Tibial artery (tissue), 4 donors: ENCODE measurements at regions not wholly inside any gene's neighbourhood (a gene's known extent, or its start where the extent isn't known, plus 50 kb on each side); places are given as distances from the start of the nearest gene placed in this dataset.

ENCODE experiments used
- DNase-seq, 2 donors: peaks; one replicate each; pipeline ENCODE4 v3.0.0-alpha.2; 2019
- H3K27ac ChIP-seq, 2 donors: fragments of 200-600 bp; sonication (generic) in 1 of 2; 1 replicate in 1 of 2; 2 replicates in 1 of 2; pipeline ENCODE4 v1.5.1; 2018 to 2019; ENCODE audit warnings: mild to moderate bottlenecking in 1 of 2
- H3K27me3 ChIP-seq, 2 donors: fragments of 200-600 bp; sonication (generic) in 1 of 2; one replicate each; pipeline versions ENCODE4 v1.5.1 to v1.6.0; 2016 to 2019
- H3K36me3 ChIP-seq, 3 donors: fragments of 200-600 bp; sonication (generic) in 2 of 3; one replicate each; pipeline ENCODE4 v1.5.1; 2016 to 2019; ENCODE audit warnings: mild to moderate bottlenecking in 2 of 3
- H3K4me1 ChIP-seq, 4 donors: fragments of 200-600 bp; sonication (generic) in 2 of 4; 1 replicate in 3 of 4; 2 replicates in 1 of 4; pipeline ENCODE4 v1.5.1; 2016 to 2019
- H3K4me3 ChIP-seq, 2 donors: fragments of 200-600 bp; sonication (generic) in 1 of 2; 1 replicate in 1 of 2; 2 replicates in 1 of 2; pipeline ENCODE4 v1.5.1; 2018 to 2019; ENCODE audit warnings: mild to moderate bottlenecking in 2 of 2
- H3K9me3 ChIP-seq, 3 donors: fragments of 200-600 bp; sonication (generic) in 1 of 3; one replicate each; pipeline ENCODE4 v1.5.1; 2016 to 2019
- intact Hi-C: fragments of 100-400 bp; cut with DNase I; formaldehyde crosslinking; loops from one replicate; pipeline ENCODE4 v1.15.0; 2023; ENCODE audit warnings: low total_unique reads
- TF ChIP-seq, protein P1 (sequence below), 2 experiments: fragments of 200-600 bp in 1 of 2; fragments of 450-650 bp in 1 of 2; IDR thresholded peaks; one replicate each; pipeline ENCODE4 v1.5.1; 2017 to 2019; ENCODE audit warnings: antibody characterized with exemption in 2 of 2, mild to moderate bottlenecking in 1 of 2, moderate library complexity in 1 of 2

DNA sequence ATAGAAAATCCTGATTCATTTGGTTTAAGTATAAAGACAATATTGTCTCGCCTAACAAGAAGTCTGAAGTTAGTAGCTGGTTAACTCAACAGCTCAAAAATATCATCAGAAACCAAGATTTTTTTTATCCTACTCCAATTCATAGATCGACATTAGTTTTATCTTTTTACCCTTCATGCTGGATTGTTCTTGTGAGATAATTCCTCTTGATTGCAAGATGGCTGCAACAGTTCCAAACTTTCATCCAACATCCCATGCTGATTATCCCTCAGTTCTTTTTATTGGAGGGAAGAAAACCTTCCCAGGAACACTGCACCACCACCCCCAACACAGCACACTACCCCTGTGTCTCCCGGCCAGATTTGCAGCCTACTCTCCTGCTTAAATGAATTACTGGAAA lies 370.2 kb upstream of the RAB6C start:
- Histone ChIP-seq H3K9me3 (no peaks in the 10 kb centered on the region), H3K27me3 (no peaks in the 10 kb centered on the region), H3K27ac (no peak overlapping the region), H3K36me3 (no peaks in the 10 kb centered on the region), H3K4me3 (no peak overlapping the region), H3K4me1 (no peaks in the 10 kb centered on the region)
- no peak for DNase-seq
- TF ChIP-seq, protein P1, sequence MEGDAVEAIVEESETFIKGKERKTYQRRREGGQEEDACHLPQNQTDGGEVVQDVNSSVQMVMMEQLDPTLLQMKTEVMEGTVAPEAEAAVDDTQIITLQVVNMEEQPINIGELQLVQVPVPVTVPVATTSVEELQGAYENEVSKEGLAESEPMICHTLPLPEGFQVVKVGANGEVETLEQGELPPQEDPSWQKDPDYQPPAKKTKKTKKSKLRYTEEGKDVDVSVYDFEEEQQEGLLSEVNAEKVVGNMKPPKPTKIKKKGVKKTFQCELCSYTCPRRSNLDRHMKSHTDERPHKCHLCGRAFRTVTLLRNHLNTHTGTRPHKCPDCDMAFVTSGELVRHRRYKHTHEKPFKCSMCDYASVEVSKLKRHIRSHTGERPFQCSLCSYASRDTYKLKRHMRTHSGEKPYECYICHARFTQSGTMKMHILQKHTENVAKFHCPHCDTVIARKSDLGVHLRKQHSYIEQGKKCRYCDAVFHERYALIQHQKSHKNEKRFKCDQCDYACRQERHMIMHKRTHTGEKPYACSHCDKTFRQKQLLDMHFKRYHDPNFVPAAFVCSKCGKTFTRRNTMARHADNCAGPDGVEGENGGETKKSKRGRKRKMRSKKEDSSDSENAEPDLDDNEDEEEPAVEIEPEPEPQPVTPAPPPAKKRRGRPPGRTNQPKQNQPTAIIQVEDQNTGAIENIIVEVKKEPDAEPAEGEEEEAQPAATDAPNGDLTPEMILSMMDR (IDR thresholded peaks at IDR 0.05), result no peak
- intact Hi-C loops, result no loop called here

DNA sequence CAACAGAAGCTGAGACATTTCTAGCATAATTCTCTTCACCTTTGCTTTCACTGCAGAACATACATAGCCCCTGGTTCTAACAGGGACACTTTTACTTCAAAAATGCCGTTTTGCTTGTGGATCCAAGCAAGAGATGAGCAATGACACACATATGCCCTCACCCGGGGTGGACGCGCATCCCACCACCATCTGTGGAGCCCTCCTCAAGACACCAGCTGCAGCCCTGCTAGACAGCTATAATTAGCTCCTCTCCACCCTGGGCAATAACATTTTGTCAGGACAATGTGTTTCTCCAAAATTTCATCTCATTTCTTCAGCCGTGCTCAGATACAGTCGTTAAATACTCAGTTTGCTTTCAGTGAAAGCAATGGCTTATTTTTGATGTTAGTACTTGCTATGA lies 368.7 kb upstream of the RAB6C start:
- Histone ChIP-seq H3K9me3 (no peaks in the 10 kb centered on the region), H3K27ac (no peak overlapping the region), H3K27me3 (no peaks in the 10 kb centered on the region), H3K36me3 (no peaks in the 10 kb centered on the region), H3K4me3 (no peak overlapping the region), H3K4me1 (no peaks in the 10 kb centered on the region)
- TF ChIP-seq, protein P1 (IDR thresholded peaks at IDR 0.05), result no peak
- DNase-seq, result no peak
- intact Hi-C loops, result no loop called here

DNA sequence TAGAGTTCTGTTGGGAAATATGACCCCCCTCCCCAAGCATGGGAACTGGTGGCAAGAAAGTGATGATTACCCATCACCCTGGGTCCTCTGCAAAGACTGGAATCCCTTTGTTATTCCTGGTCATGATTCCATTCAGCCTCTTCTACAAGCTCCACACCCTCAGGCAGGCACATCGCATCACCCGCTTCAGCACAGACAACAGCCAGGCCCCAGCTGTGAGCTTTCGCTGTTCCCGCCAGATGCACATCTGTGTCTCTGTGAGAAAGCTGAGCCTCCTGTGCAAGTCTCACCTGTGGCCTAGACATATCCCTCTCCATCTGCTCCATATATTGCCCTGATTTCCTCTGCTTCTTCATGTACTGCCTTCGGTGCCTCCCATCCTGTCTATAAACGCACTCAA lies 368.0 kb upstream of the RAB6C start:
- H3K27me3 ChIP-seq, result no peaks in the 10 kb centered on the region
- no peak overlapping the region for H3K4me3 ChIP-seq
- intact Hi-C loops, result no loop called here
- H3K4me1 ChIP-seq, result no peaks in the 10 kb centered on the region
- H3K9me3 ChIP-seq, result no peaks in the 10 kb centered on the region
- no peak overlapping the region for H3K27ac ChIP-seq
- no peak for DNase-seq
- H3K36me3 ChIP-seq, result no peaks in the 10 kb centered on the region
- TF ChIP-seq, protein P1 (IDR thresholded peaks at IDR 0.05), result no peak

DNA sequence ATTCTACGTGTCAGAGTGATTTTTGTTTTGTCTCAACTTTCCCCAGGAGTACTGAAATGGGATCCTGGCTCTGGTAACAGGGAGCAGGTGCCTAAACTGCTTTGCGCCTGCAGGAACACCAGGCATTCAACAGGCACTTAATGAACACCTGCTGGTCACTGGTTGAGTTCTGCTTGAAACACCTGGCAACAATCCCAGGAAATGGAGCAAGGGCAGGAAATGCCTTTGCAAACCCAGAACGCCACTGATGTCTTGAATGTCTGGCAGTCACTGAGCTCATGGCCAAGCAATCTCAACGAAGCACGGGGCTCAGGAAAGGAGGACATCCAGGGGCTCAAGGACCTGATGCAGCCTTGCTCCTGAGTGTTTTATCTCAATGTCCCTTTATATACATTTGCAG lies 360.0 kb upstream of the RAB6C start:
- H3K36me3 ChIP-seq, result no peaks in the 10 kb centered on the region
- DNase-seq, result no peak
- intact Hi-C loops, result no loop called here
- H3K27me3 ChIP-seq, result no peaks in the 10 kb centered on the region
- no peak overlapping the region for H3K27ac ChIP-seq
- TF ChIP-seq, protein P1 (IDR thresholded peaks at IDR 0.05), result no peak
- H3K9me3 ChIP-seq, result no peaks in the 10 kb centered on the region
- H3K4me1 ChIP-seq, result no peaks in the 10 kb centered on the region
- H3K4me3 ChIP-seq, result no peak overlapping the region

DNA sequence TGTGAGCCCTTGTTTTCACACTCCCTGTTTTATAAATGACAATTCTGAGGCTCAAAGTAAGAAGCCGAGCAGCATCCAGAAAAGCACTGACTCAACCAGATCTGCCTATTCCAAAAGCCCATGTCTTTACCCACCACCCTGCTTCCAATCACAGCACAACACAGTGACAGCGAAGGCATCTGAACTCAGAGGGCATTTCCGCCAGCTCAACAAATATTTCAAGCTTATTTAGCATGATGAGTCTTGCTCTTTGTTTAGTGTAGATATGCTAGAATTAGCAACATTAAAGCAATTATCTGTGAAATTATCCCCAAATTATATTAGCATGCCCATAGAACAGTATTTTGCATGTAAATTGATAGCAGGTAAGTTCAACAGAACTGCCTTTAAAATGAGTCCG lies 359.1 kb upstream of the RAB6C start:
- H3K9me3 ChIP-seq, result no peaks in the 10 kb centered on the region
- DNase-seq, result no peak
- intact Hi-C loops, result no loop called here

DNA sequence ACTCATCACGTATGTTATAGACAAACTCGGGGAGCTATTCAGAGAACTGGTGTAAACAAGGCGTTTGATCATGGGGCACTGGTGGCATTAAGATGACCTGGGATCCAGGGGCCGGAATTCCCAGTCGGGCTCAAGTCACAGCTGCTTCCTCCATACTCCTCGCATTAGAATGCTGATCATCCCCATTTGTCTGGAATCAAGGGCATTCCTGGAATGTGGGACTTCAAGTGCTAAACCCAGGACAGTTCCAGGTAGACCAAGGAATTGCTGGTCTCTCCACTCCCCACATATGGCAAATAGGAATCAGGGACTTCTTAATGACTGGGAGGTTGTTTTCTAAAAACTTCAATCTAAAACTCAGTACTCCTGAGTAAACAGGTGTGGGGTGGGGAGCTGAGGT lies 355.7 kb upstream of the RAB6C start:
- no peak for DNase-seq
- no peaks in the 10 kb centered on the region for H3K27me3 ChIP-seq
- H3K27ac ChIP-seq, result no peak overlapping the region
- TF ChIP-seq, protein P1 (IDR thresholded peaks at IDR 0.05), result no peak
- no peaks in the 10 kb centered on the region for H3K36me3 ChIP-seq
- H3K4me1 ChIP-seq, result no peaks in the 10 kb centered on the region
- no peak overlapping the region for H3K4me3 ChIP-seq
- no peaks in the 10 kb centered on the region for H3K9me3 ChIP-seq
- intact Hi-C loops, result no loop called here

More for the DNA sequence above, 359.1 kb upstream of the RAB6C start:
- TF ChIP-seq, protein P1 (IDR thresholded peaks at IDR 0.05), result no peak
- Histone ChIP-seq H3K36me3 (no peaks in the 10 kb centered on the region), H3K27me3 (no peaks in the 10 kb centered on the region), H3K4me1 (no peaks in the 10 kb centered on the region), H3K4me3 (no peak overlapping the region), H3K27ac (no peak overlapping the region)
